HCT116 (cell line): ENCODE measurements at regions not wholly inside any gene's neighbourhood (a gene's known extent, or its start where the extent isn't known, plus 50 kb on each side); places are given as distances from the start of the nearest gene placed in this dataset.

Experiments
- ATAC-seq: fragments of 200-7000 bp; cut with Tn5 transposase; 2 replicates; pipeline ENCODE4 v1.9.1; 2020; ENCODE audit warnings: mild to moderate bottlenecking, moderate library complexity
- BruUV-seq: library from RNA; stranded (reverse); fragments of 400-500 nt; replicated peaks from 2 replicates; lab custom pipeline; 2021; lab: Mats Ljungman, UMichigan
- CTCF ChIA-PET: fragments of 300-600 bp; sonication (Branson Sonifier 250); formaldehyde crosslinking; loops from one replicate; lab custom pipeline; 2021; ENCODE audit warnings: antibody characterized with exemption; lab: Charles Lee
- POLR2A ChIA-PET: fragments of 300-600, 350-600 bp; sonication (Branson Sonifier 250); formaldehyde crosslinking; loops from one replicate; lab custom pipeline; 2021; ENCODE audit warnings: antibody characterized with exemption; lab: Charles Lee
- RAD21 ChIA-PET, 2 experiments: fragments of 300-600 bp; sonication (Branson Sonifier 250); formaldehyde crosslinking; loops; one replicate each; lab custom pipeline; 2023; ENCODE audit warnings: low total read pairs in 2 of 2; ENCODE audit not compliant: uncharacterized antibody in 2 of 2, unreplicated experiment in 2 of 2, low non-redundant PET in 1 of 2; lab: Charles Lee
- DNase-seq: peaks from one replicate; pipeline ENCODE4 v3.0.0-alpha.2; 2010; ENCODE audit warnings: low read depth, low spot score
- H2AFZ ChIP-seq: fragments of 200-600 bp; shearing (Covaris generic), sonication (generic); 2 replicates; pipeline ENCODE4 v1.6.1; 2017; ENCODE audit warnings: low read depth, mixed run types, mixed read lengths, antibody characterized with exemption, low read length; ENCODE audit not compliant: poor library complexity, severe bottlenecking
- H3K27ac ChIP-seq: 2 replicates; pipeline ENCODE4 v1.5.1; 2012; ENCODE audit warnings: low read depth, low read length
- H3K27me3 ChIP-seq: fragments of 200-600 bp; sonication (generic); 2 replicates; pipeline ENCODE4 v1.6.1; 2016; ENCODE audit warnings: mixed run types, low read length, mixed read lengths; ENCODE audit not compliant: insufficient read depth
- H3K36me3 ChIP-seq, 2 experiments: fragments of 200-500 bp in 1 of 2; fragments of 200-600 bp in 1 of 2; sonication (Bioruptor generic) in 1 of 2; sonication (generic) in 1 of 2; 2 replicates each; pipeline versions ENCODE4 v1.5.1 to v1.6.1; 2014 to 2016; ENCODE audit warnings: low read length in 2 of 2, inconsistent platforms in 1 of 2, mixed read lengths in 1 of 2, mixed run types in 1 of 2; ENCODE audit not compliant: insufficient read depth in 2 of 2, control insufficient read depth in 1 of 2
- H3K4me1 ChIP-seq, 2 experiments: fragments of 200-600 bp in 1 of 2; sonication (generic) in 1 of 2; 2 replicates each; pipeline versions ENCODE4 v1.5.1 to v1.6.1; 2012 to 2017; ENCODE audit warnings: low read length in 2 of 2, inconsistent platforms in 1 of 2, mild to moderate bottlenecking in 1 of 2, mixed read lengths in 1 of 2, mixed run types in 1 of 2, moderate library complexity in 1 of 2; ENCODE audit not compliant: insufficient read depth in 2 of 2, control insufficient read depth in 1 of 2
- H3K4me2 ChIP-seq: fragments of 200-600 bp; sonication (generic); 2 replicates; pipeline ENCODE4 v1.6.1; 2017; ENCODE audit warnings: mixed run types, low read length, mixed read lengths
- H3K4me3 ChIP-seq, 2 experiments: fragments of 200-600 bp in 1 of 2; sonication (generic) in 1 of 2; replicated peaks in 1 of 2; 2 replicates each; pipeline ENCODE4 v1.5.1; 2011 to 2016; ENCODE audit warnings: low read length in 2 of 2, control low read depth in 1 of 2, low read depth in 1 of 2, mild to moderate bottlenecking in 1 of 2, mixed read lengths in 1 of 2, mixed run types in 1 of 2
- H3K79me2 ChIP-seq: fragments of 200-600 bp; sonication (generic); 2 replicates; pipeline ENCODE4 v1.6.1; 2017; ENCODE audit warnings: mild to moderate bottlenecking, mixed run types, low read length, moderate library complexity, mixed read lengths; ENCODE audit not compliant: insufficient read depth
- H3K9ac ChIP-seq: fragments of 200-600 bp; sonication (generic); 2 replicates; pipeline ENCODE4 v1.6.1; 2016; ENCODE audit warnings: low read length, mixed read lengths
- H3K9me2 ChIP-seq: fragments of 200-600 bp; sonication (generic), shearing (Covaris generic); 2 replicates; pipeline ENCODE4 v1.6.1; 2017; ENCODE audit warnings: mixed run types, mild to moderate bottlenecking, moderate library complexity; ENCODE audit not compliant: insufficient read depth
- H3K9me3 ChIP-seq, 2 experiments: fragments of 200-500 bp in 1 of 2; fragments of 200-600 bp in 1 of 2; sonication (Bioruptor generic) in 1 of 2; sonication (generic) in 1 of 2; 2 replicates each; pipeline ENCODE4 v1.6.1; 2014 to 2017; ENCODE audit warnings: low read length in 2 of 2, mixed read lengths in 2 of 2, inconsistent platforms in 1 of 2, low read depth in 1 of 2, mild to moderate bottlenecking in 1 of 2, mixed run types in 1 of 2, moderate library complexity in 1 of 2; ENCODE audit not compliant: control insufficient read depth in 1 of 2, insufficient read depth in 1 of 2
- H4K20me1 ChIP-seq: fragments of 200-600 bp; sonication (generic), shearing (Covaris generic); 2 replicates; pipeline ENCODE4 v1.6.1; 2017; ENCODE audit warnings: mixed run types, mild to moderate bottlenecking, moderate library complexity; ENCODE audit not compliant: insufficient read depth
- CEBPB ChIP-seq: IDR thresholded peaks from 2 replicates; pipeline ENCODE4 v1.6.1; 2012; ENCODE audit warnings: low read depth
- EGR1 ChIP-seq: IDR thresholded peaks from 2 replicates; pipeline ENCODE4 v1.6.1; 2012; ENCODE audit warnings: low read depth
- EZH2 ChIP-seq: fragments of 200-600 bp; sonication (generic); IDR thresholded peaks from 2 replicates; pipeline ENCODE4 v1.6.1; 2017; ENCODE audit warnings: antibody characterized with exemption, mixed run types
- EZH2phosphoT487 ChIP-seq: fragments of 200-600 bp; IDR thresholded peaks from 2 replicates; pipeline ENCODE4 v1.6.1; 2018; ENCODE audit warnings: antibody characterized with exemption, borderline replicate concordance
- FOSL1 ChIP-seq: IDR thresholded peaks from 2 replicates; pipeline ENCODE4 v1.6.1; 2012; ENCODE audit warnings: low read depth
- JUND ChIP-seq: IDR thresholded peaks from 2 replicates; pipeline ENCODE4 v1.6.1; 2012
- MAX ChIP-seq: IDR thresholded peaks from 2 replicates; pipeline ENCODE4 v1.6.1; 2012
- POLR2A ChIP-seq: IDR thresholded peaks from 2 replicates; pipeline ENCODE4 v1.7.0; 2011; ENCODE audit warnings: borderline replicate concordance; ENCODE audit not compliant: insufficient read depth, insufficient read length; ENCODE audit errors: extremely low read depth
- POLR2AphosphoS5 ChIP-seq: IDR thresholded peaks from 2 replicates; pipeline ENCODE4 v1.6.1; 2011; ENCODE audit warnings: mild to moderate bottlenecking, low read depth, low read length, moderate library complexity
- REST ChIP-seq: IDR thresholded peaks from 2 replicates; pipeline ENCODE4 v1.6.1; 2012; ENCODE audit warnings: low read depth
- SP1 ChIP-seq: IDR thresholded peaks from 2 replicates; pipeline ENCODE4 v1.6.1; 2012; ENCODE audit warnings: low read depth
- YY1 ChIP-seq: IDR thresholded peaks from 2 replicates; pipeline ENCODE4 v1.6.1; 2011; ENCODE audit warnings: low read length, low read depth, moderate library complexity, mild to moderate bottlenecking; ENCODE audit not compliant: insufficient replicate concordance; ENCODE audit errors: extremely low read depth
- ZBTB33 ChIP-seq: IDR thresholded peaks from 2 replicates; pipeline ENCODE4 v1.6.1; 2011; ENCODE audit warnings: mild to moderate bottlenecking, low read length, moderate library complexity; ENCODE audit not compliant: insufficient replicate concordance; ENCODE audit errors: extremely low read depth
- intact Hi-C: fragments of 100-400 bp; cut with micrococcal nuclease; formaldehyde crosslinking; loops from 2 replicates; pipeline ENCODE4 v1.10.0; 2022

- TF ChIP-seq ZBTB33 (no peak), EZH2 (no peak), POLR2AphosphoS5 (no peak)
- TF ChIP-seq, all 23 proteins: peak for 0
- no peak for ATAC-seq
Observed at GRCh38 chr21:40938611-40939010, 91.7 kb upstream of the DSCAM start.

GRCh38 chr21:40947713-40948112 lies 100.8 kb upstream of the DSCAM start:
- ATAC-seq (no peak), DNase-seq (no peak)
- no peaks in the 10 kb centered on the region for H3K4me1 ChIP-seq
- no TSS peak for BruUV-seq
- no peak overlapping the region for H3K9ac ChIP-seq
- peaks cover 8 to 10% of the 10 kb centered on the region in 2 experiments; a peak in 2 of 4 replicates for H3K9me3 ChIP-seq
- H3K27ac ChIP-seq, result no peak overlapping the region
- H2AFZ ChIP-seq, result no peak overlapping the region
- ChIA-PET CTCF (no interaction called here), RAD21 (no interaction called here), POLR2A (no interaction called here)
- intact Hi-C loops, result no loop called here
- H4K20me1 ChIP-seq, result no peaks in the 10 kb centered on the region
- no peaks in the 10 kb centered on the region for H3K36me3 ChIP-seq
- H3K9me2 ChIP-seq, result no peaks in the 10 kb centered on the region
- H3K79me2 ChIP-seq, result no peaks in the 10 kb centered on the region
- no peak overlapping the region for H3K4me3 ChIP-seq
- H3K27me3 ChIP-seq, result no peaks in the 10 kb centered on the region
- no peak overlapping the region for H3K4me2 ChIP-seq
- TF ChIP-seq POLR2A, result no peak
- no peak for TF ChIP-seq FOSL1
- no peak for TF ChIP-seq SP1
- TF ChIP-seq JUND, result no peak
- TF ChIP-seq REST, result no peak
- no peak for TF ChIP-seq EGR1
- TF ChIP-seq MAX, result no peak
- no peak for TF ChIP-seq EZH2
- TF ChIP-seq YY1, result no peak
- TF ChIP-seq EZH2phosphoT487, result no peak
- no peak for TF ChIP-seq ZBTB33
- no peak for TF ChIP-seq CEBPB

More at GRCh38 chr21:40938611-40939010, 91.7 kb upstream of the DSCAM start:
- intact Hi-C loops, result no loop called here
- Histone ChIP-seq H3K4me1 (no peaks in the 10 kb centered on the region), H3K9me3 (peaks cover 7 to 22% of the 10 kb centered on the region in 2 experiments; a peak in 2 of 4 replicates), H3K79me2 (no peaks in the 10 kb centered on the region), H2AFZ (no peak overlapping the region), H3K27me3 (no peaks in the 10 kb centered on the region), H3K36me3 (no peaks in the 10 kb centered on the region), H3K4me3 (no peak overlapping the region), H3K27ac (no peak overlapping the region), H3K9me2 (no peaks in the 10 kb centered on the region), H3K4me2 (no peak overlapping the region), H3K9ac (no peak overlapping the region), H4K20me1 (no peaks in the 10 kb centered on the region)
- ChIA-PET CTCF (no interaction called here), POLR2A (no interaction called here), RAD21 (no interaction called here)
- BruUV-seq, result no TSS peak
- DNase-seq, result no peak
